Neural progenitor cell (in vitro differentiated cells): ENCODE measurements at regions not wholly inside any gene's neighbourhood (a gene's known extent, or its start where the extent isn't known, plus 50 kb on each side); places are given as distances from the start of the nearest gene placed in this dataset.

Source experiments
- EZH2 ChIP-seq: fragments of 200-600 bp; sonication (generic); IDR thresholded peaks from 2 replicates; pipeline ENCODE4 v1.6.1; 2017; ENCODE audit warnings: antibody characterized with exemption, mild to moderate bottlenecking, moderate library complexity
- EZH2phosphoT487 ChIP-seq: fragments of 200-600 bp; sonication (generic); IDR thresholded peaks from 2 replicates; pipeline ENCODE4 v1.6.1; 2017; ENCODE audit warnings: antibody characterized with exemption
- TF ChIP-seq, protein P1 (sequence below): fragments of 200-600 bp; sonication (generic); IDR thresholded peaks from 2 replicates; pipeline ENCODE4 v1.5.1; 2017; ENCODE audit warnings: antibody characterized with exemption, mild to moderate bottlenecking

DNA sequence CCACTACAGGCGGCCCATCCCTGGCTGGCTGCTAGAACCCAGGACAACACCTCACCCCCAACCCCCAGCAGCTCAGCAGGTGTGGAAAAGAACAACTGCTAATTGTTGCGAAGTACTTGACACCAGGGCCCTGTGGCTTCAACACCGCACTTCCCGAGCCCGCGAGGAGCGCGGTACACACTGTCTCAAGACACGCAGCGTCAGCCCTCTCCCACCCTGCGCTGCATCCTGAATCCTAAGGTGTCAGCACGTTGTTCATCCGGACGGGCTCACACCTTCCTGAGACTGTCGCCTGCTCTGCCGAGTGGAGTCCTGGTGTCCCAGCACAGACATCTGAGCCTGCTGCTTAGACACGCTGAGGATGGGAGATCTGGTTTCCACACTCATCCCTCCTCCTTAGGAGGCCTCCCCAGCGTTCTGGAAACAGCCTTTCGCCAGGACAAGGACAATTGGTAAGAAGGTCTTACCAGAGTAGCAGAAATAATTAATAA, 1336.2 kb downstream of the BRD1 start:
- TF ChIP-seq, protein P1, sequence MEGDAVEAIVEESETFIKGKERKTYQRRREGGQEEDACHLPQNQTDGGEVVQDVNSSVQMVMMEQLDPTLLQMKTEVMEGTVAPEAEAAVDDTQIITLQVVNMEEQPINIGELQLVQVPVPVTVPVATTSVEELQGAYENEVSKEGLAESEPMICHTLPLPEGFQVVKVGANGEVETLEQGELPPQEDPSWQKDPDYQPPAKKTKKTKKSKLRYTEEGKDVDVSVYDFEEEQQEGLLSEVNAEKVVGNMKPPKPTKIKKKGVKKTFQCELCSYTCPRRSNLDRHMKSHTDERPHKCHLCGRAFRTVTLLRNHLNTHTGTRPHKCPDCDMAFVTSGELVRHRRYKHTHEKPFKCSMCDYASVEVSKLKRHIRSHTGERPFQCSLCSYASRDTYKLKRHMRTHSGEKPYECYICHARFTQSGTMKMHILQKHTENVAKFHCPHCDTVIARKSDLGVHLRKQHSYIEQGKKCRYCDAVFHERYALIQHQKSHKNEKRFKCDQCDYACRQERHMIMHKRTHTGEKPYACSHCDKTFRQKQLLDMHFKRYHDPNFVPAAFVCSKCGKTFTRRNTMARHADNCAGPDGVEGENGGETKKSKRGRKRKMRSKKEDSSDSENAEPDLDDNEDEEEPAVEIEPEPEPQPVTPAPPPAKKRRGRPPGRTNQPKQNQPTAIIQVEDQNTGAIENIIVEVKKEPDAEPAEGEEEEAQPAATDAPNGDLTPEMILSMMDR = no peak
- TF ChIP-seq EZH2 (no peak), EZH2phosphoT487 (no peak)
